HG03378 (cell line): ENCODE measurements at regions not wholly inside any gene's neighbourhood (a gene's known extent, or its start where the extent isn't known, plus 50 kb on each side); places are given as distances from the start of the nearest gene placed in this dataset.

Source experiments
- ATAC-seq: cut with Tn5 transposase; IDR thresholded peaks from one replicate; pipeline ENCODE4 v1.9.1; 2021; ENCODE audit warnings: mild to moderate bottlenecking, moderate library complexity; ENCODE audit not compliant: unreplicated experiment

- ATAC-seq = no peak
These were observed 2003.0 kb upstream of the LRRTM1 start for GRCh38 chr2:82307511-82307910.

GRCh38 chr2:82301506-82301905, 1997.0 kb upstream of the LRRTM1 start:
- no peak for ATAC-seq

GRCh38 chr2:82289446-82289845, 1984.9 kb upstream of the LRRTM1 start:
- no peak for ATAC-seq

- no peak for ATAC-seq
These were observed 1978.5 kb upstream of the LRRTM1 start for GRCh38 chr2:82283075-82283474.

- ATAC-seq = no peak
These were observed 1977.7 kb upstream of the LRRTM1 start for GRCh38 chr2:82282111-82282882.

GRCh38 chr2:82279367-82279766, 1974.8 kb upstream of the LRRTM1 start:
- ATAC-seq = no peak

GRCh38 chr2:82278416-82278815, 1973.9 kb upstream of the LRRTM1 start:
- no peak for ATAC-seq

GRCh38 chr2:82275599-82275998, 1971.0 kb upstream of the LRRTM1 start:
- no peak for ATAC-seq

GRCh38 chr2:82268446-82268845, 1963.9 kb upstream of the LRRTM1 start:
- no peak for ATAC-seq

GRCh38 chr2:82260521-82260920, 1956.0 kb upstream of the LRRTM1 start:
- no peak for ATAC-seq

GRCh38 chr2:82259551-82259950, 1955.0 kb upstream of the LRRTM1 start:
- ATAC-seq = no peak

- no peak for ATAC-seq
These were observed 1953.4 kb upstream of the LRRTM1 start for GRCh38 chr2:82257796-82258555.

GRCh38 chr2:82256983-82257632, 1952.6 kb upstream of the LRRTM1 start:
- ATAC-seq = no peak

- no peak for ATAC-seq
These were observed 1951.7 kb upstream of the LRRTM1 start for GRCh38 chr2:82256288-82256687.

- no peak for ATAC-seq
These were observed 1950.2 kb upstream of the LRRTM1 start for GRCh38 chr2:82254728-82255127.

- no peak for ATAC-seq
These were observed 1941.7 kb upstream of the LRRTM1 start for GRCh38 chr2:82246220-82246775.

GRCh38 chr2:82239176-82239575, 1934.6 kb upstream of the LRRTM1 start:
- no peak for ATAC-seq

- ATAC-seq = no peak
These were observed 1933.6 kb upstream of the LRRTM1 start for GRCh38 chr2:82237994-82238662.

- no peak for ATAC-seq
These were observed 1929.8 kb upstream of the LRRTM1 start for GRCh38 chr2:82234283-82234874.

- ATAC-seq = no peak
These were observed 1929.3 kb upstream of the LRRTM1 start for GRCh38 chr2:82233806-82234205.

GRCh38 chr2:82230406-82230805, 1925.9 kb upstream of the LRRTM1 start:
- no peak for ATAC-seq
